Common myeloid progenitor, CD34-positive (primary cell): ENCODE measurements at regions not wholly inside any gene's neighbourhood (a gene's known extent, or its start where the extent isn't known, plus 50 kb on each side); places are given as distances from the start of the nearest gene placed in this dataset.

Experiments
- CTCF ChIA-PET: fragments of 350-600 bp; sonication (Branson Sonifier 250); formaldehyde crosslinking; loops from one replicate; lab custom pipeline; 2021; ENCODE audit warnings: antibody characterized with exemption; lab: Charles Lee
- POLR2A ChIA-PET: fragments of 350-600 bp; sonication (Branson Sonifier 250); formaldehyde crosslinking; loops from one replicate; lab custom pipeline; 2021; ENCODE audit warnings: antibody characterized with exemption; lab: Charles Lee
- DNase-seq, 3 donors: peaks; one replicate each; pipeline versions ENCODE4 v3.0.0 to v3.0.0-alpha.2; 2013
- H3K27ac ChIP-seq, 2 experiments: 1 replicate in 1 of 2; 2 replicates in 1 of 2; pipeline ENCODE4 v1.7.0; 2013; ENCODE audit warnings: inconsistent platforms in 2 of 2, low read length in 2 of 2, mild to moderate bottlenecking in 2 of 2, low read depth in 1 of 2, moderate library complexity in 1 of 2; ENCODE audit not compliant: severe bottlenecking in 2 of 2, insufficient read depth in 1 of 2, poor library complexity in 1 of 2
- H3K27me3 ChIP-seq, 5 experiments: replicated peaks in 2 of 5; 1 replicate in 3 of 5; 2 replicates in 2 of 5; pipeline versions ENCODE4 v1.6.1 to v1.7.0; 2013; ENCODE audit warnings: low read length in 4 of 5, mild to moderate bottlenecking in 2 of 5, moderate library complexity in 2 of 5, inconsistent platforms in 1 of 5; ENCODE audit not compliant: insufficient read depth in 5 of 5, control insufficient read depth in 4 of 5
- H3K36me3 ChIP-seq, 4 experiments: 1 replicate in 2 of 4; 2 replicates in 2 of 4; pipeline versions ENCODE4 v1.6.1 to v1.7.0; 2013; ENCODE audit warnings: low read length in 3 of 4, control low read depth in 1 of 4, mild to moderate bottlenecking in 1 of 4; ENCODE audit not compliant: control insufficient read depth in 4 of 4, insufficient read depth in 4 of 4
- H3K4me1 ChIP-seq, 4 experiments: 1 replicate in 3 of 4; 2 replicates in 1 of 4; pipeline versions ENCODE4 v1.6.1 to v1.7.1; 2013; ENCODE audit warnings: low read length in 3 of 4, mild to moderate bottlenecking in 3 of 4, control low read depth in 1 of 4, inconsistent platforms in 1 of 4, moderate library complexity in 1 of 4; ENCODE audit not compliant: control insufficient read depth in 4 of 4, insufficient read depth in 4 of 4; ENCODE audit errors: control extremely low read depth in 1 of 4
- H3K4me3 ChIP-seq, 7 experiments: 1 replicate in 4 of 7; 2 replicates in 3 of 7; pipeline versions ENCODE4 v1.5.1 to v1.7.0; 2013; ENCODE audit warnings: mild to moderate bottlenecking in 7 of 7, low read length in 6 of 7, moderate library complexity in 6 of 7, inconsistent platforms in 2 of 7, low read depth in 2 of 7, control low read depth in 1 of 7; ENCODE audit not compliant: insufficient read depth in 4 of 7, control insufficient read depth in 1 of 7; ENCODE audit errors: extremely low read depth in 1 of 7
- H3K9me3 ChIP-seq, 5 experiments: 1 replicate in 4 of 5; 2 replicates in 1 of 5; pipeline versions ENCODE4 v1.6.1 to v1.7.1; 2013; ENCODE audit warnings: low read length in 4 of 5, mild to moderate bottlenecking in 2 of 5, inconsistent platforms in 1 of 5, low read depth in 1 of 5, moderate library complexity in 1 of 5; ENCODE audit not compliant: control insufficient read depth in 4 of 5, insufficient read depth in 2 of 5; ENCODE audit errors: control extremely low read depth in 1 of 5
- WGBS: methylation state at CpG from one replicate; pipeline ENCODE4 v1.1.5; 2013; ENCODE audit not compliant: insufficient coverage; 5-methylcytosine and 5-hydroxymethylcytosine counted together

- CTCF ChIA-PET = no interaction called here
- 70% methylated on average over 1 of the region's 1 CpG for WGBS
- POLR2A ChIA-PET = no interaction called here
- Histone ChIP-seq H3K4me3 (no peak overlapping the region), H3K4me1 (no peaks in the 10 kb centered on the region), H3K36me3 (no peaks in the 10 kb centered on the region), H3K9me3 (peaks cover 0 to 7% (median 4%) of the 10 kb centered on the region in 5 experiments), H3K27ac (no peak overlapping the region), H3K27me3 (peaks cover 0 to 4% (median 2%) of the 10 kb centered on the region in 5 experiments)
- DNase-seq = no peak
Observed at GRCh38 chr5:71862087-71862486, 143.0 kb downstream of the CARTPT start.

- ChIA-PET POLR2A (no interaction called here), CTCF (no interaction called here)
- peaks cover 0 to 7% (median 4%) of the 10 kb centered on the region in 5 experiments for H3K9me3 ChIP-seq
- H3K27ac ChIP-seq = no peak overlapping the region
- no peaks in the 10 kb centered on the region for H3K36me3 ChIP-seq
- no peak for DNase-seq
- no peaks in the 10 kb centered on the region for H3K4me1 ChIP-seq
- no peak overlapping the region for H3K4me3 ChIP-seq
- WGBS = no CpG with 5 or more reads among the region's 1 CpG
- peaks cover 0 to 4% (median 2%) of the 10 kb centered on the region in 5 experiments for H3K27me3 ChIP-seq
Observed at GRCh38 chr5:71862507-71863060, 143.5 kb downstream of the CARTPT start.

- Histone ChIP-seq H3K27me3 (peaks cover 0 to 3% (median 2%) of the 10 kb centered on the region in 5 experiments), H3K4me1 (no peaks in the 10 kb centered on the region), H3K27ac (no peak overlapping the region), H3K4me3 (no peak overlapping the region), H3K9me3 (peaks cover 0 to 7% (median 2%) of the 10 kb centered on the region in 5 experiments), H3K36me3 (no peaks in the 10 kb centered on the region)
- CTCF ChIA-PET = no interaction called here
- POLR2A ChIA-PET = no interaction called here
- DNase-seq = no peak
- 90% methylated on average over 6 of the region's 8 CpGs for WGBS
Observed at GRCh38 chr5:71864730-71865601, 145.9 kb downstream of the CARTPT start.

GRCh38 chr5:71865665-71866320 is 146.7 kb downstream of the CARTPT start:
- CTCF ChIA-PET = no interaction called here
- peaks cover 0 to 3% (median 2%) of the 10 kb centered on the region in 5 experiments for H3K27me3 ChIP-seq
- no peak overlapping the region for H3K27ac ChIP-seq
- H3K4me1 ChIP-seq = no peaks in the 10 kb centered on the region
- H3K36me3 ChIP-seq = no peaks in the 10 kb centered on the region
- no peak overlapping the region for H3K4me3 ChIP-seq
- POLR2A ChIA-PET = no interaction called here
- WGBS = 92% methylated on average over 2 of the region's 3 CpGs
- H3K9me3 ChIP-seq = peaks cover 0 to 7% (median 2%) of the 10 kb centered on the region in 5 experiments
- DNase-seq = no peak

- ChIA-PET CTCF (no interaction called here), POLR2A (no interaction called here)
- no peaks in the 10 kb centered on the region for H3K36me3 ChIP-seq
Observed at GRCh38 chr5:71872311-71872864, 153.3 kb downstream of the CARTPT start.

GRCh38 chr5:71873191-71873591 is 154.1 kb downstream of the CARTPT start:
- H3K27ac ChIP-seq = no peak overlapping the region
- WGBS = no CpG with 5 or more reads among the region's 1 CpG

More at GRCh38 chr5:71872311-71872864, 153.3 kb downstream of the CARTPT start:
- no peak for DNase-seq
- Histone ChIP-seq H3K27me3 (no peaks in the 10 kb centered on the region), H3K9me3 (peaks cover 0 to 2% (median 0%) of the 10 kb centered on the region in 5 experiments), H3K4me1 (no peaks in the 10 kb centered on the region), H3K27ac (no peak overlapping the region), H3K4me3 (no peak overlapping the region)
- 95% methylated on average over 3 of the region's 6 CpGs for WGBS

More at GRCh38 chr5:71873191-71873591, 154.1 kb downstream of the CARTPT start:
- H3K9me3 ChIP-seq = peaks cover 0 to 2% (median 0%) of the 10 kb centered on the region in 5 experiments
- no peak overlapping the region for H3K4me3 ChIP-seq
- no peaks in the 10 kb centered on the region for H3K4me1 ChIP-seq
- ChIA-PET CTCF (no interaction called here), POLR2A (no interaction called here)
- no peak for DNase-seq
- no peaks in the 10 kb centered on the region for H3K36me3 ChIP-seq
- H3K27me3 ChIP-seq = peaks cover 0 to 2% (median 0%) of the 10 kb centered on the region in 5 experiments
